ENCODE measurements at regions not wholly inside any gene's neighbourhood (a gene's known extent, or its start where the extent isn't known, plus 50 kb on each side); places are given as distances from the start of the nearest gene placed in this dataset.
A peak's percentile ranks its signal among the peaks of the same experiment; 100 is the strongest.

- no peak overlapping the region for H3K4me3 ChIP-seq (ENCODE audit: low read depth, low read length)
- Mint-ChIP-seq H3K4me3 (peak overlapping the region in 1 of 4 donors; percentile 4), H3K9me3 (peaks cover 0 to 3% (median 0%) of the 10 kb centered on the region in 7 donors), H3K4me1 (no peaks in the 10 kb centered on the region), H3K27me3 (peaks cover 5% of the 10 kb centered on the region), H3K27ac (peak overlapping the region in 1 of 3 donors; percentile 76), H3K36me3 (no peaks in the 10 kb centered on the region)
- no peaks in the 10 kb centered on the region for H3K9me3 ChIP-seq (ENCODE audit: control insufficient read depth in 2 of 2, low read length in 2 of 2)
- ATAC-seq (ENCODE audit: low read depth in 2 of 2) (no peak), DNase-seq (no peak)
- H3K27me3 ChIP-seq (ENCODE audit: control insufficient read depth, insufficient read depth, low read length), result no peaks in the 10 kb centered on the region
- H3K36me3 ChIP-seq (ENCODE audit: control insufficient read depth, insufficient read depth, low read length), result no peaks in the 10 kb centered on the region
- no peak overlapping the region for H3K27ac ChIP-seq (ENCODE audit: insufficient read depth, low read length, poor library complexity, severe bottlenecking)
- no peaks in the 10 kb centered on the region for H3K4me1 ChIP-seq (ENCODE audit: control insufficient read depth, insufficient read depth, low read length, poor library complexity, severe bottlenecking)
These were observed 142.4 kb downstream of the CAAP1 start for GRCh38 chr9:26750162-26750561.

DNA sequence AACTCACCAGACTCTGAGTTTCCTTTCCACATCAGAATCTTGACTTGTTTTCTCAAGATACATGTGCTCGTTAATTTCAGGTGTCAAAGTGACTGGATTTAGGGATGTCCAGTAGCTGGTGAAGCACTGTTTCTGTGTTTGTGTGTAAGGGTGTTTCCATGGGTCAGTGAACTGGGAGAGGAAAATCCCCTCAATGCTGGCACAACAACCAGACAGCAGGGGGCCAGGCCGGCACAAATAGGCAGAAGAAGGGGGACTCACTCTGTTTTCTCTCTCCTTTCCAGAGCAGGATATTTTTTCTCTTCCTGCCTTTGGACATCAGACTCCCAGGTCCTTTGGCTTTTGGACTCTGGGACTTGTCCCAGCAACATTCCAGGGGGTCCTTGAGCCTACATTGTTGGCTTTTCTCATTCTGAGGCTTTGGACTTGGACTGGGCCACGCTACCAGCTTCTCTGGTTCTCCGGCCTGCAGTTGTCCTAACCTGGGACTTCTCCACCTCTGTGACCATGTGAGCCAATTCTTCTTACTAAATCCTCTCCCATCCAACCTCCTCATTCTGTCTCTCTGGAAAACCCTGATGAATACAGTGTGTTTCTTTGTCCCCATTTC lies 144.0 kb downstream of the CAAP1 start:
- DNase-seq (no peak), ATAC-seq (ENCODE audit: low read depth in 2 of 2) (no peak)
- Mint-ChIP-seq H3K36me3 (no peaks in the 10 kb centered on the region), H3K4me1 (peaks cover 0 to 3% (median 0%) of the 10 kb centered on the region in 4 donors), H3K9me3 (peaks cover 0 to 3% (median 0%) of the 10 kb centered on the region in 7 donors), H3K4me3 (no peak overlapping the region), H3K27me3 (peaks cover 5% of the 10 kb centered on the region), H3K27ac (peak overlapping the region in 1 of 3 donors; percentile 15)
- Histone ChIP-seq H3K27ac (ENCODE audit: insufficient read depth, low read length, poor library complexity, severe bottlenecking) (no peak overlapping the region), H3K4me1 (ENCODE audit: control insufficient read depth, insufficient read depth, low read length, poor library complexity, severe bottlenecking) (no peaks in the 10 kb centered on the region), H3K4me3 (ENCODE audit: low read depth, low read length) (no peak overlapping the region), H3K36me3 (ENCODE audit: control insufficient read depth, insufficient read depth, low read length) (no peaks in the 10 kb centered on the region), H3K9me3 (ENCODE audit: control insufficient read depth in 2 of 2, low read length in 2 of 2) (no peaks in the 10 kb centered on the region), H3K27me3 (ENCODE audit: control insufficient read depth, insufficient read depth, low read length) (no peaks in the 10 kb centered on the region)

DNA sequence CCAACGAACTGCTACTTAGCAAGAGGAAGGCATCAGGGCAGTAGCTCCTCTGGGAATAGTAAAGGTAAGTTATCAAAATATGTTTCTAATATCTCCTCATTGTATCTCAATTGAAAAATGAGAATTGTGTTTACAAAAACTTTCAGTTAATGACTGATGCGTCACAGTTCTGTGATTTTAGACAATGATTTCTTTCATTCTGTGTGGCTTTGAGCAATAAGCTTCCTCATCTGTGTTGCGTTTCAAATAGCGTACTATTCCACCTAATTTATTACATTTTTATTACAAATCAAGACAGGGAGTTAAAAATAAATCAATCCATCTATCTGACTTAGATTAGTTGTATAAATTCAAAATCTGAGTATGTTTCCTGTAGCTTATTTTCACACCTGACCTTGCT lies 145.0 kb downstream of the CAAP1 start:
- Histone ChIP-seq H3K27me3 (ENCODE audit: control insufficient read depth, insufficient read depth, low read length) (no peaks in the 10 kb centered on the region), H3K36me3 (ENCODE audit: control insufficient read depth, insufficient read depth, low read length) (no peaks in the 10 kb centered on the region), H3K4me3 (ENCODE audit: low read depth, low read length) (no peak overlapping the region), H3K9me3 (ENCODE audit: control insufficient read depth in 2 of 2, low read length in 2 of 2) (no peaks in the 10 kb centered on the region), H3K4me1 (ENCODE audit: control insufficient read depth, insufficient read depth, low read length, poor library complexity, severe bottlenecking) (no peaks in the 10 kb centered on the region), H3K27ac (ENCODE audit: insufficient read depth, low read length, poor library complexity, severe bottlenecking) (no peak overlapping the region)
- peaks cover 0 to 3% (median 0%) of the 10 kb centered on the region in 4 donors for H3K4me1 Mint-ChIP-seq
- H3K27me3 Mint-ChIP-seq, result peaks cover 4% of the 10 kb centered on the region
- H3K36me3 Mint-ChIP-seq, result no peaks in the 10 kb centered on the region
- no peak for DNase-seq
- peaks cover 0 to 3% (median 0%) of the 10 kb centered on the region in 7 donors for H3K9me3 Mint-ChIP-seq
- no peak overlapping the region for H3K27ac Mint-ChIP-seq
- no peak overlapping the region for H3K4me3 Mint-ChIP-seq
- ATAC-seq (ENCODE audit: low read depth in 2 of 2), result no peak

DNA sequence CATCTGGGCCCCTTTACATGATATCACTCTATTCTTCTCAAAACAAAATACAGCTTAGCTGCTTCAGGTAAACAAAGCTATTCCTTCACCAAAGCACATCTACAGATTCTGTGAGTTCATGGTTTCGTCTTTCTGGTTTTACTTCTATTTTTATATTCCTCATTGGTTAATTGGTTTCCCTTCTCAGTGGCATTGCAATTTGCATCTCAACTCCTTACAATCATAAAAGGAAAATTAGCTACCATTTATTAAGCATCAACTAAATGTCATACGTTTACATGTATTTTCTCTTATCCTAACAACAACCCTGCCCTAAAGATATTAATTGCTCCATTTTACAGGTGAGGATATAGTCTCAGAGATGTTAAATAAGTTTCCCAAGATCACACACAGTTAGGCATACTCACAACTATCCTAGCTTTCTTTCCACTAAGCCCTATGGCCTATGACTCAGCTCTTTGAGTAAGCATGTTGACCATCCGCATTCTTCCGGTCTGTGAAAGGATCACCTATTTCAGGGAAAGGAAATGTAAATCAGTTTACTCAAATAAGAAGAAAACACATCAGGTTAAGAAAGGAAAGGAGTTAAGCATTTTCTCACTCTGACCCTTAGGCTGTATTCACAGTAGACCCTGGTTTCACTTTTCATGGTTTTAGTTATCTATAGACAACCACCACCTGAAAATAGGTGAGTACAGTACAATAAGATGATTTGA lies 146.1 kb downstream of the CAAP1 start:
- H3K27me3 ChIP-seq (ENCODE audit: control insufficient read depth, insufficient read depth, low read length), result no peaks in the 10 kb centered on the region
- H3K4me1 ChIP-seq (ENCODE audit: control insufficient read depth, insufficient read depth, low read length, poor library complexity, severe bottlenecking), result no peaks in the 10 kb centered on the region
- Mint-ChIP-seq H3K27ac (no peak overlapping the region), H3K9me3 (no peaks in the 10 kb centered on the region), H3K27me3 (peaks cover 4% of the 10 kb centered on the region), H3K4me3 (no peak overlapping the region), H3K4me1 (peaks cover 0 to 3% (median 0%) of the 10 kb centered on the region in 4 donors), H3K36me3 (no peaks in the 10 kb centered on the region)
- no peaks in the 10 kb centered on the region for H3K9me3 ChIP-seq (ENCODE audit: control insufficient read depth in 2 of 2, low read length in 2 of 2)
- H3K27ac ChIP-seq (ENCODE audit: insufficient read depth, low read length, poor library complexity, severe bottlenecking), result no peak overlapping the region
- H3K4me3 ChIP-seq (ENCODE audit: low read depth, low read length), result no peak overlapping the region
- no peak for ATAC-seq (ENCODE audit: low read depth in 2 of 2)
- DNase-seq, result no peak
- no peaks in the 10 kb centered on the region for H3K36me3 ChIP-seq (ENCODE audit: control insufficient read depth, insufficient read depth, low read length)

DNA sequence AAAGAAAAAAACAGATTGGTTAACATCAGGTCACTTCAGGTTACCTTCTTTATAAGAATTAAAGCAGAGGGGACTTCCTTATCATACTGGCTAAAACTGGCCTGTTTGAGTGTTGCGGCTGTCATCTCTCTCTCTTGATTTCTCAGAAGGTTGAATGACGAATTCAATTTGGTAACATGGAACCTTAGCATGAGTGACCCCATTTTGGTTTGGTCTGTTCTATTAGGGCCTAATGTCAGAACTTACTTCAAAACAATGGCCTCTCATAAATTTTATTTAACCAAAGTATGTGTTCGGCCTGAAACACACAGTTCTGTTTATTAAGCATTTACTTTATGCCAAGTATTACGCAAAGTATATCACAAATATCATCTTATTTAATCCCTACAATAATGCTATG lies 147.5 kb downstream of the CAAP1 start:
- Histone ChIP-seq H3K4me3 (ENCODE audit: low read depth, low read length) (no peak overlapping the region), H3K4me1 (ENCODE audit: control insufficient read depth, insufficient read depth, low read length, poor library complexity, severe bottlenecking) (no peaks in the 10 kb centered on the region), H3K36me3 (ENCODE audit: control insufficient read depth, insufficient read depth, low read length) (no peaks in the 10 kb centered on the region), H3K27ac (ENCODE audit: insufficient read depth, low read length, poor library complexity, severe bottlenecking) (no peak overlapping the region), H3K9me3 (ENCODE audit: control insufficient read depth in 2 of 2, low read length in 2 of 2) (no peaks in the 10 kb centered on the region), H3K27me3 (ENCODE audit: control insufficient read depth, insufficient read depth, low read length) (no peaks in the 10 kb centered on the region)
- Mint-ChIP-seq H3K27me3 (peaks cover 4% of the 10 kb centered on the region), H3K36me3 (no peaks in the 10 kb centered on the region), H3K4me1 (peaks cover 0 to 3% (median 0%) of the 10 kb centered on the region in 4 donors), H3K9me3 (no peaks in the 10 kb centered on the region), H3K4me3 (no peak overlapping the region), H3K27ac (no peak overlapping the region)
- DNase-seq (no peak), ATAC-seq (ENCODE audit: low read depth in 2 of 2) (no peak)

- Histone ChIP-seq H3K27me3 (ENCODE audit: control insufficient read depth, insufficient read depth, low read length) (no peaks in the 10 kb centered on the region), H3K27ac (ENCODE audit: insufficient read depth, low read length, poor library complexity, severe bottlenecking) (no peak overlapping the region), H3K4me1 (ENCODE audit: control insufficient read depth, insufficient read depth, low read length, poor library complexity, severe bottlenecking) (no peaks in the 10 kb centered on the region), H3K4me3 (ENCODE audit: low read depth, low read length) (no peak overlapping the region), H3K36me3 (ENCODE audit: control insufficient read depth, insufficient read depth, low read length) (no peaks in the 10 kb centered on the region), H3K9me3 (ENCODE audit: control insufficient read depth in 2 of 2, low read length in 2 of 2) (no peaks in the 10 kb centered on the region)
- Mint-ChIP-seq H3K9me3 (peaks cover 0 to 4% (median 0%) of the 10 kb centered on the region in 7 donors), H3K27ac (no peak overlapping the region), H3K27me3 (peaks cover 8% of the 10 kb centered on the region), H3K36me3 (no peaks in the 10 kb centered on the region), H3K4me1 (peaks cover 0 to 3% (median 0%) of the 10 kb centered on the region in 4 donors), H3K4me3 (no peak overlapping the region)
- ATAC-seq (ENCODE audit: low read depth in 2 of 2) (no peak), DNase-seq (peak in 2 of 3 donors; percentile 12 to 40)
These were observed 148.2 kb downstream of the CAAP1 start for GRCh38 chr9:26744191-26744965.

- no peak overlapping the region for H3K4me3 Mint-ChIP-seq
- no peak for ATAC-seq (ENCODE audit: low read depth in 2 of 2)
- no peaks in the 10 kb centered on the region for H3K4me1 ChIP-seq (ENCODE audit: control insufficient read depth, insufficient read depth, low read length, poor library complexity, severe bottlenecking)
These were observed 149.7 kb downstream of the CAAP1 start for GRCh38 chr9:26742828-26743476.

More at GRCh38 chr9:26742828-26743476, 149.7 kb downstream of the CAAP1 start:
- Mint-ChIP-seq H3K27ac (no peak overlapping the region), H3K36me3 (no peaks in the 10 kb centered on the region), H3K27me3 (peaks cover 8% of the 10 kb centered on the region), H3K9me3 (peaks cover 0 to 18% (median 3%) of the 10 kb centered on the region in 7 donors), H3K4me1 (peaks cover 0 to 3% (median 0%) of the 10 kb centered on the region in 4 donors)
- H3K27ac ChIP-seq (ENCODE audit: insufficient read depth, low read length, poor library complexity, severe bottlenecking), result no peak overlapping the region
- H3K36me3 ChIP-seq (ENCODE audit: control insufficient read depth, insufficient read depth, low read length), result no peaks in the 10 kb centered on the region
- H3K9me3 ChIP-seq (ENCODE audit: control insufficient read depth in 2 of 2, low read length in 2 of 2), result peaks cover 0 to 3% of the 10 kb centered on the region in 2 experiments
- no peaks in the 10 kb centered on the region for H3K27me3 ChIP-seq (ENCODE audit: control insufficient read depth, insufficient read depth, low read length)
- no peak for DNase-seq
- no peak overlapping the region for H3K4me3 ChIP-seq (ENCODE audit: low read depth, low read length)
